IPS-18c (cell line): ENCODE measurements at regions not wholly inside any gene's neighbourhood (a gene's known extent, or its start where the extent isn't known, plus 50 kb on each side); places are given as distances from the start of the nearest gene placed in this dataset.

ENCODE experiments used
- H3K4me3 ChIP-seq: 2 replicates; pipeline ENCODE4 v1.7.0; 2013; ENCODE audit warnings: low read depth, mild to moderate bottlenecking, low read length, moderate library complexity; ENCODE audit not compliant: insufficient read depth
- H3K9me3 ChIP-seq: one replicate; pipeline ENCODE4 v1.6.1; 2013; ENCODE audit warnings: mild to moderate bottlenecking, low read length, moderate library complexity; ENCODE audit not compliant: control insufficient read depth, insufficient read depth

DNA sequence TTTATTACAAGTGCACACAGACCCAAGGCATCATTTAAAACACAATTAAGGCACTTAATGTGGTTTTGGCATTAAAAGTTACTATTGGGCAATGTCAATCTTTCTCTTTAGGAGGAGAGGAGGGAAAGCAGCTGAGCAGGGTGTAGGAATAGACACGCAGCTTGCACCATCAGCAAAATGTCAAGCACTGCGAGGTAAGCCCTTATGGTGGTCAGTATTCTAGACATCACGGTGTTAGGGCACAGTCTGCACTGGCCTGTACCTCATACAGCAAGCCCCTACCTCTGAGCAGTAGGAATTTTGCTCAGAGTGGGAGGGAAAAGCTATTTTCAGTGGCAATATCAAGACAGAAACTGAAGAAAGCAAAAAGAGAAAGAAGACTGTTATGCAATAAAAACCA is 62.0 kb upstream of the ESRRG start:
- no peak overlapping the region for H3K4me3 ChIP-seq

DNA sequence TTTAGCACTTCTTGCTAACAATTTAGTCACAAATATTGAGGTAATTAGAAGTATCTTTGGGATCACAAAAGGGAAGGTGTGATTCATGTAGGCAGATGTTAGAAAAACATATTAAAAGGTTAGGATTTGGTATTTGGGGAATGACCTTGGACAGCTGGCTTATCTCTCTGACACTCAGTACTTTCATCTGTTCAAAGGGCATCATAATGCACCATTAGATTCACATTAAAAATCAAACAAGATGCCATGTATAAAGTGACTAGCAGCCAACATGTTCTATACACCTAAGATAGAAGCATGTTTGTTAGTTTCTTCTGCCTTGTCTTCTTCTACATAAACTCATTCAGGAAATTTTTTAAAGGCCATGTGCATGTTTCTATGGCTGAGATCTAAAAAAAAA is 56.5 kb upstream of the ESRRG start:
- Histone ChIP-seq H3K4me3 (no peak overlapping the region), H3K9me3 (no peaks in the 10 kb centered on the region)

More for the DNA sequence above, 62.0 kb upstream of the ESRRG start:
- no peaks in the 10 kb centered on the region for H3K9me3 ChIP-seq

DNA sequence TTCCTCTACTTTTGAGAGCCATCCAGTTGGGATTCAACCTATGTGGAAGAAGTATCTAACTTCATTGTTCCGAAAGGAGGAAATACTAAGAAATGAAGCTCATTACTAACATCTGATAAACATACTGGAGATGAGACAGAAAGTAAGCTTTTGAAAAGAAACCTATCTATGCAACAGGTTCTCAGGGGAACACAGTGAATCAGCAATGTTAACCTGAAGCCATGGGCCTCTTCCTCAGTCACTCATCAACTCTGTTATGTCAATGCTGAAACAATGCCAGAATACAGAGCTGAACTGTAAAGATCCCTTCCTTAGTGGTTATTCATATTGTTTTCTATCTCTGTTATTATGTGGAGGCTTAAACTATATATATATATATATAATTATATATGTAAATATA is 55.5 kb upstream of the ESRRG start:
- H3K4me3 ChIP-seq: no peak overlapping the region
- H3K9me3 ChIP-seq: no peaks in the 10 kb centered on the region

DNA sequence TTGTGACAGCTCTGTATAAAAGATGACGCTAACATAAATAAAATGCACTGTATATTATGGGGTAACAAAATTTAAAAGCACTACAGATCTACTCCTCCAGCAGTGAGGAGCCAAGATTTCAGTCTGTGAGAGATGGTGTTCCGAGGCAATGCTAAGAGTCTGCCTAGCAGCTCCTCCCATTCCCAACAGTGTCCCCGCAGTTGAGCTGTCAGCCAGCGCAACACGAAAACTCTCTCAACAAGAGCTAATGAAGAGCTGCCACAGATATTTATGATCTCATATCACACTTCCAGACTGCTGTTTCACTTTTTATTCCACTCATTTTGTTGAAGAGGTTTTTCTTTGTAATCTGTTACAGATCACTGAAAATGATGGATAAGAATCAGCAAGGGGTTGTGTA is 53.9 kb upstream of the ESRRG start:
- Histone ChIP-seq H3K9me3 (no peaks in the 10 kb centered on the region), H3K4me3 (no peak overlapping the region)
